GM21390 (cell line): ENCODE measurements at regions not wholly inside any gene's neighbourhood (a gene's known extent, or its start where the extent isn't known, plus 50 kb on each side); places are given as distances from the start of the nearest gene placed in this dataset.

Experiments used
- ATAC-seq: cut with Tn5 transposase; IDR thresholded peaks from one replicate; pipeline ENCODE4 v1.9.1; 2021; ENCODE audit not compliant: unreplicated experiment

- no peak for ATAC-seq
Observed at GRCh38 chr2:106628377-106628776, 141.2 kb downstream of the CD8B2 start.

- ATAC-seq = no peak
Observed at GRCh38 chr2:106629981-106630380, 142.8 kb downstream of the CD8B2 start.

GRCh38 chr2:106631281-106631680 is 144.1 kb downstream of the CD8B2 start:
- ATAC-seq = no peak

- ATAC-seq = no peak
Observed at GRCh38 chr2:106638043-106638442, 150.9 kb downstream of the CD8B2 start.

GRCh38 chr2:106638580-106638979 is 151.4 kb downstream of the CD8B2 start:
- no peak for ATAC-seq

- ATAC-seq = no peak
Observed at GRCh38 chr2:106642679-106643078, 155.5 kb downstream of the CD8B2 start.

GRCh38 chr2:106644623-106645022 is 157.5 kb downstream of the CD8B2 start:
- no peak for ATAC-seq

- ATAC-seq = no peak
Observed at GRCh38 chr2:106646605-106647004, 159.4 kb downstream of the CD8B2 start.

- no peak for ATAC-seq
Observed at GRCh38 chr2:106649306-106649705, 162.1 kb downstream of the CD8B2 start.

GRCh38 chr2:106653465-106653864 is 166.3 kb downstream of the CD8B2 start:
- ATAC-seq = no peak

- ATAC-seq = no peak
Observed at GRCh38 chr2:106658616-106659015, 171.5 kb downstream of the CD8B2 start.

GRCh38 chr2:106664669-106665068 is 177.5 kb downstream of the CD8B2 start:
- peak; percentile 93 for ATAC-seq

- ATAC-seq = no peak
Observed at GRCh38 chr2:106667478-106668070, 180.4 kb downstream of the CD8B2 start.

- ATAC-seq = no peak
Observed at GRCh38 chr2:106685180-106685897, 198.2 kb downstream of the CD8B2 start.

GRCh38 chr2:106686814-106687213 is 199.2 kb downstream of the ST6GAL2 start:
- no peak for ATAC-seq

GRCh38 chr2:106694964-106695470 is 190.9 kb downstream of the ST6GAL2 start:
- no peak for ATAC-seq

GRCh38 chr2:106695919-106696318 is 190.0 kb downstream of the ST6GAL2 start:
- ATAC-seq = no peak

GRCh38 chr2:106700616-106701015 is 185.4 kb downstream of the ST6GAL2 start:
- no peak for ATAC-seq

GRCh38 chr2:106701203-106702022 is 184.6 kb downstream of the ST6GAL2 start:
- no peak for ATAC-seq

- no peak for ATAC-seq
Observed at GRCh38 chr2:106703161-106703560, 182.8 kb downstream of the ST6GAL2 start.

GRCh38 chr2:106704798-106705197 is 181.2 kb downstream of the ST6GAL2 start:
- no peak for ATAC-seq

GRCh38 chr2:106705877-106706276 is 180.1 kb downstream of the ST6GAL2 start:
- no peak for ATAC-seq
